Breast epithelium (tissue), 3 donors: ENCODE measurements at regions not wholly inside any gene's neighbourhood (a gene's known extent, or its start where the extent isn't known, plus 50 kb on each side); places are given as distances from the start of the nearest gene placed in this dataset.

Experiments used
- POLR2A ChIP-seq: fragments of 450-650 bp; IDR thresholded peaks from one replicate; pipeline ENCODE4 v1.6.1; 2016; ENCODE audit warnings: antibody characterized with exemption, mild to moderate bottlenecking, moderate library complexity
- TF ChIP-seq, protein P1 (sequence below), 3 donors: fragments of 450-650 bp; IDR thresholded peaks; one replicate each; pipeline ENCODE4 v1.5.1; 2016 to 2017; ENCODE audit warnings: antibody characterized with exemption in 3 of 3, mild to moderate bottlenecking in 3 of 3, moderate library complexity in 3 of 3

DNA sequence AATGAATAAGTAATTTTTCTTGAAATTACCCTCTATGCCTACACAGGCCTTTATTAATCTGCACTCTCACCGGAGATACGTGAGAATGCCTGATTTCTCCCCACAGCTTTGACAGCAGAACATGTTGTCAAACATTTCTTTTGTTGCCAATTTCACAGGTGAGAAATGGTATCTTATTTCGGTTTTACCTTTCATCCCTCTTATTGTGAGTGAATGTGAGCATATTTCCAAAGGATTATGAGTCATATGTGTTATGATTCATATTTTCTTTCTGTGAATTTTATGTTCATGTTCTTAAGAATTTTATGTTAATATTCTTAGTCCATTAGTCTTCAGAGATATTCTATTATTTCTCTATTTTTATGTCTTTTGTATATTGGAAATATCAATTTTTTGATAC, 965.1 kb downstream of the CCSER2 start:
- no peak for TF ChIP-seq POLR2A
- TF ChIP-seq, protein P1, sequence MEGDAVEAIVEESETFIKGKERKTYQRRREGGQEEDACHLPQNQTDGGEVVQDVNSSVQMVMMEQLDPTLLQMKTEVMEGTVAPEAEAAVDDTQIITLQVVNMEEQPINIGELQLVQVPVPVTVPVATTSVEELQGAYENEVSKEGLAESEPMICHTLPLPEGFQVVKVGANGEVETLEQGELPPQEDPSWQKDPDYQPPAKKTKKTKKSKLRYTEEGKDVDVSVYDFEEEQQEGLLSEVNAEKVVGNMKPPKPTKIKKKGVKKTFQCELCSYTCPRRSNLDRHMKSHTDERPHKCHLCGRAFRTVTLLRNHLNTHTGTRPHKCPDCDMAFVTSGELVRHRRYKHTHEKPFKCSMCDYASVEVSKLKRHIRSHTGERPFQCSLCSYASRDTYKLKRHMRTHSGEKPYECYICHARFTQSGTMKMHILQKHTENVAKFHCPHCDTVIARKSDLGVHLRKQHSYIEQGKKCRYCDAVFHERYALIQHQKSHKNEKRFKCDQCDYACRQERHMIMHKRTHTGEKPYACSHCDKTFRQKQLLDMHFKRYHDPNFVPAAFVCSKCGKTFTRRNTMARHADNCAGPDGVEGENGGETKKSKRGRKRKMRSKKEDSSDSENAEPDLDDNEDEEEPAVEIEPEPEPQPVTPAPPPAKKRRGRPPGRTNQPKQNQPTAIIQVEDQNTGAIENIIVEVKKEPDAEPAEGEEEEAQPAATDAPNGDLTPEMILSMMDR (IDR thresholded peaks at IDR 0.05): no peak
